HG02678 (cell line): ENCODE measurements at regions not wholly inside any gene's neighbourhood (a gene's known extent, or its start where the extent isn't known, plus 50 kb on each side); places are given as distances from the start of the nearest gene placed in this dataset.
"Not testable (repeated sequence)": the region's sequence is repeated elsewhere in the genome, so short reads cannot be mapped to it uniquely, and the experiment has no call there.

Source experiments
- ATAC-seq: cut with Tn5 transposase; IDR thresholded peaks from one replicate; pipeline ENCODE4 v1.9.1; 2021; ENCODE audit warnings: mild to moderate bottlenecking, moderate library complexity; ENCODE audit not compliant: unreplicated experiment

DNA sequence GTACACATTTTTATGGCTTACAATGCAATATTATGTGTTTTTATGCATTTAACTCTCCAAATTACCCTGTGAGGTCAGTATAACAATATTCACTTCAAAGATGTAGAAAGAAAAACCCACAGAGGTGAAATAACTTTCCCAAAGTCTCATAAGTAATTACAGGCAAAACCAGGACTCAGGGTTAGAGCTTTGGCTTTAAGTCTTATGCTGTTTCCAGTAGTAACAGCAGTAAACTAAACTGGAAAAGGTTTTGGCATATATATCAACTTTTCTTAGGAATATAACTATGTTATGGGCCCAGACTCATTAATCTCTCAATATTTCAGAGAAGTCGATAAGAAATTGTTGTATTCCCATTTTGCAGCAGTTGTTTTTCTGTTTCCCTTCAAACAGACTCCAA, 206.3 kb upstream of the KCNMB2 start:
- ATAC-seq: no peak

DNA sequence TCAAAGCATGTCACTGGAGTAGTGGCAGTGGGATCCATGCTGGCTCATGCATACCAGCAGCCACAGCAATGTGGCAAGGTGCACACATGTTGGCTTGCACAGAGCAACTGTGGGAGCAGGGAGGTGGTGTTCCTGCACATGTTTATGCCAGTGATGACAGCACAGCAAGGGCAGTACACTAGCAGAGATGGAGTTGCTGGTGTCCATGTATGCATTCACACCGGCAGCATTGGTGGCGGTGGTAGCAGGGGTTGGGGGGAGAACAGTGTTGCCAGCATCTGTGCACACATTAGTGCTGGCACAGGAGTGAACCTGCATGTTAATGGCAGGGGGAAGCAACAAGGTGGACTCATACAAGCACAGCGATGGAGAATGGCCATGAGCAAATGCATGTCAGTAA, 202.0 kb upstream of the KCNMB2 start:
- no peak for ATAC-seq

DNA sequence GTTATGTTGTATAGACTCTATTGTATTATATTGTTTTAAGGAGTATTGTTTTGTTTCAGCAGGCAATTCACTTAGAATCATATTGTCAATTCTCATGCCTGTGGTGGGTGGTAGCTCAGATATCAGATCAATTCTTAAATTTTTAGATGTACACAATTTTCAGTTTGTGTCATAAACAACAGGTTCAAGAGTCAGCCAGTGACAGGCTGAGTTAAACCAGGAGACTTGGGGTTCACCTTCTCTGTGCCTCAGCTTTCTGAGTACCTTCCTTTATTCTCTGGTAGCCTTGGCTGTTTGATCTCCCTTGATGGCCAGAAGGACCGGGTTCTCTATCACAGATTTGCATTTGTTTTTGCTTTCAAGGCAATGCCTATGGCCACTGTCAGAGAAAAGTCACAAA, 199.9 kb upstream of the KCNMB2 start:
- ATAC-seq: no peak

DNA sequence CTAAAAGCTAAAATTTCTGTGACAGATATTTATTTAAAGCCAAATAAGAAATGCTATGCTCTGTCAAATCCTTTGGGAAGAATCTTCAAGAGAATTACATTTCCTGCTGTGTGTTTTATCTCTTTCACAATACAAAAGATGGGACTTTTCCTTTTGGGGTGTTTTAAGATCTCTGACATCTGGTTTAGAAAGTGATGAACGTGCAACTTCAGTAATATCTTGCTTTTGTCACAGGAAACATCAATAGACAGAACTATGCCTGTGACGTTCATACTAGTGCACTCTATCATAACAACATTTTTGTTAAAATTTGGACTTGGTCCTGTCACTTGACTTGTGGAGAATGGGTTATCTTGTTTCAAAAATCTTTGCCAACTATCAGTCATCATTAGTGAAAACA, 195.7 kb upstream of the KCNMB2 start:
- no peak for ATAC-seq

DNA sequence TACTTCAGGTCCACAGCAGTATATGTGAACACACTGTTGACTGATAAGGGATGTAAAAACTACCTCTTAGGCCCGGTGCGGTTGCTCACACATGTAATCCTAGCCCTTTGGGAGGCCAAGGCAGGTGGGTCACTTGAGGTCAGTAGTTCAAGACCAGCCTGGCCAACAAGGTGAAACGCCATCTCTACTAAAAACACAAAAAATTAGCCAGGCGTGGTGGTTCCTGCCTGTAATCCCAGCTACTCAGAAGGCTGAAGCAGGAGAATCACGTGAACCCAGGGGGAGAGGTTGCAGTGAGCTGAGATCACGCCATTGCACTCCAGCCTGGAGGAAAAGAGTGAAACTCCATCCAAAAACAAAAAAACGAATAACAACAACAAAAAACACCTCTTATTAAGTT, 194.6 kb upstream of the KCNMB2 start:
- ATAC-seq: no peak

DNA sequence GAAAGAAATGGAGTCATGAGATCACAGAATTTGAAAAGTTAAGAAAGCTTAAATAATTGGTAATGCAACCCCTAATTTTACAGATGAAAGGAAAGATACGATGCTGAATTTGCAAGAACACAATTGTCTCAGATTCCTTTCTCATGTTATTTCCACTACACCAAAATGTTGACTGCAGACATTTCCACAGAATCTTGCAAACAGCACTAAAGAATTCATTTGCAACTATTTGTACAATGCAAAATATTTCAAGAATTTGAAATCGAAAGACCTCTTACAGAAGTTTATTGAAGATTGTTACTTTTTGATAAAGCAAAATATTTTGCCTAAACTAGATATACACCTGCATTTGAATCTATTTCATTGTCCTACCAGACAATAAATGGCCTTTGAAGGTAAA, 194.1 kb upstream of the KCNMB2 start:
- no peak for ATAC-seq

DNA sequence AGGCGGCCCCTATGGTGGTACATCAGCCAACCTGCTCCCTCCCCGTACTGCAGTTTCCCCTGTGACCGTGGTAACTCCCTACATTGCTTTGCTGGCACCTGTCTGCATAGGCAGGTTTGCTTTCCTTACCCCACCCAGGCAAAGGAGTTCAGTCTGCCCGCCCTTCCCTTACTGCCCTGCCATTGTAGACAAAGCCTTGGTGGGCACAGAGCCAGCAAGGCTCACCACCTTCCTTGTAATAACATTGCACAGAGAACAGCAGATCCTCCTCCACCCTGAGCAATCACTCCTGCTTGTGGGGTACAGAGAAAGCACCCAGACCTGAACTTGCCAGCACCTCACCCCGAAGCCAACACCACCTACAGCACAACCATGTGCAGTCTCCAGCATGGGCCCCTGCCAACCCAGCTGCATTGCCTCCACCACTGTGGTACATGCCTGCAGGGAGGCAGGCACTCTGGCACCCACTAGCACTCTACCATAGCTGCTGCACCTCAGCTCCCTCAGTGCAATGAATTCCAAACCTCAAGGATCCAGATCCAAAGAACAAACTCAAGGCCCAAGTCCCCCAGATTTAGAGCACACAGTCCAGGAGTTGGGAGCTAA, 192.7 kb upstream of the KCNMB2 start:
- ATAC-seq: no peak

DNA sequence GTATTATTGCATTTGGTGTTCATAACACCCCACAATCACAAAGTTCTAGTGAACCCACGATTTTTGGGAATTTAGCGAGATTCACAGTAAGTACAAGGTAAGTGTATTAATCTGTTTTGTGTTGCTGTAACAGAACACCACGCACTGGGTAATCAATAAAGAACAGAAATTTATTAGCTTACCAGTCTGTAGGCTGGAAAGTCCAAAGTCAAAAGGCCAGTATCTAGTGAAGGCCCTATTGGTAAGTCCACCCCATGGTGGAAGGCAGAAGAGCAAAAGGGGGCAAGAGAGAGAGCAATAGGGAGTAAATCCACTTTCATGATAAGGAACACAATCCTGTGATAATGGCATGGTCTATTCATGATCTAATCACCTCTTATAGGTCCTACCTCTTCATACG, 190.3 kb upstream of the KCNMB2 start:
- ATAC-seq: no peak

DNA sequence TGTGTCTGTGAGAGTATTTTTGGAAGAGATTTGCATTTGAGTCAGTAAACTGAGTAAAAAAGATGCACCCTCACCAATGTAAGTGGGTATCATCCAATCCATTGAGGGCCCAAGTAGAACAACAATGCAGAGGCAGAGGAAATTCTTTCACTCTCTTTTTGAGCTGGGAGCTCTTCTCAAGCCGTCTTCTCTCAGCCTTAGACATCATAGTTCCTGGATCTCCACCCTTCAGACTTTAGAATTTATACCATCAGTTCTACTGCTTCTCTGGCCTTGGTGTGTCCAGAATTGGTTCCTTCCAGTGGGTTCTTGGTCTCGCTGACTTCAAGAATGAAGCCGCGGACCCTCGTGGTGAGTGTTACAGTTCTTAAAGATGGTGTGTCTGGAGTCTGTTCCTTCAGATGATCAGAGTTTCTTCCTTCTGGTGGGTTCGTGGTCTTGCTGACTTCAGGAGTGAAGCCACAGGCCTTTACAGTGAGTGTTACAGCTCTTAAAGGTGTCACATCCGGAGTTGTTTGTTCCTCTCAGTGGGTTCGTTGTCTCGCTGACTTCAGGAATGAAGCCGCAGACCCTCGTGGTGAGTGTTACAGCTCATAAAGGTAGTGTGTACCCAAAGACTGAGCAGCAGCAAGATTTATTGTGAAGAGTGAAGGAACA, 187.5 kb upstream of the KCNMB2 start:
- ATAC-seq: not testable (repeated sequence)

DNA sequence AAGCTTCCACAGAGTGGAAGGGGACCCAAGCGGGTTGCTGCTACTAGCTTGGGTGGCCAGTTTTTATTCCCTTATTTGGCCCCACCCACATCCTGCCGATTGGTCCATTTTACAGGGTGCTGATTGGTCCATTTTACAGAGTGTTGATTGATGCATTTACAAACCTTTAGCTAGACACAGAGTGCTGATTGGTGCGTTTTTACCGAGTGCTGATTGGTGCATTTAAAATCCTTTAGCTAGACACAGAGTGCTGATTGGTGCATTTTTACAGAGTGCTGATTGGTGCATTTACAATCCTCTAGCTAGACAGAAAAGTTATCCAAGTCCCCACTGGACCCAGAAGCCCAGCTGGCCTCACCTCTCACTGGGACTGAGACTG, 187.0 kb upstream of the KCNMB2 start:
- ATAC-seq: not testable (repeated sequence)

DNA sequence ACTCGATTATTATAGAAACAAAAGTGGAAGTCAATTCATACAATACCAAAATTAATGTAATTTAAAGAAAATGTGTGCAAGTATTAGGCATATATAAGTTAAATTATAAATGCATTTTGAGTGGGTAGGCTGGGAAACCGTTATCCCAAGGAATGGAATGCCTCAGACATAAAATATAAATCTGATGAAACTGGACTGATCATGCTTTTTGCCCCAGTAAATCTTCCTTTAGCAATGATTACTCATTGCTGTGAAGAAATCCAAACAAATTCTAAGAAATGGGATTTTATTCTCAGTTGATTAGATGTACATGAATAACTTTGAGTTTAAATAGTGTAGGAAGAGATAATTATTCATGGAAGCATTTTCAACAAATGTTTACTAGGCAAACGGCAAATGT, 185.5 kb upstream of the KCNMB2 start:
- no peak for ATAC-seq

DNA sequence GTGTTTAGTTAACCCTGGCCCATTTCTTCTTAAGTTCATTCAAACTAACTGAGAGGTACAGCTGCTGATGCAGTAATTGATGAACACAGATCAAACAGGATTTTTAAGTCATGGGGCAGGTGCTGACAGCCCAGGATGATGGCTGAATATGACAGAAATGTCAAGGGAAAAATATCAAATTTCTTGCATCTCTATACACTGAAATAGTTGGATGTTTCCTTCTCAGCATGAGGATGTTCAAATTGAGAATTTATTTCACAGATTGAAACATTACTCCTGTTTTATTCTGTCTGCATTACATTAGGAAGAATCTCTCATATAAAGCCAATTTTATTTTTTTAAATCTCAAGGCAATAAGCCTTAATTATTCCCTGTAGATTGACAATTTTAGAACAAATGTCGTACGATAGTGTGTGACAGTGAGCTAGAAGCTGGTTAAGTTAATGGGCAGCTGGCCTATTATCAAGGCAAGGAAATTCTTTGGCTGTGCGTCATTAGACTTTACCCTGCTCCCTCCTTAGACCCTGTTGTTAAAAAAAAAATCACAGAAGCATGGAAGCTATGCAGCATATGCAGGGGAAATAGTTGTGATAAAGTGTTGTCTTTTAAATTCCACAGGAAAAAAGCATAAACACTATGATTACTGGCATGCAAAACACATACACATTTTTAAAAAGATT, 183.8 kb upstream of the KCNMB2 start:
- ATAC-seq: no peak

DNA sequence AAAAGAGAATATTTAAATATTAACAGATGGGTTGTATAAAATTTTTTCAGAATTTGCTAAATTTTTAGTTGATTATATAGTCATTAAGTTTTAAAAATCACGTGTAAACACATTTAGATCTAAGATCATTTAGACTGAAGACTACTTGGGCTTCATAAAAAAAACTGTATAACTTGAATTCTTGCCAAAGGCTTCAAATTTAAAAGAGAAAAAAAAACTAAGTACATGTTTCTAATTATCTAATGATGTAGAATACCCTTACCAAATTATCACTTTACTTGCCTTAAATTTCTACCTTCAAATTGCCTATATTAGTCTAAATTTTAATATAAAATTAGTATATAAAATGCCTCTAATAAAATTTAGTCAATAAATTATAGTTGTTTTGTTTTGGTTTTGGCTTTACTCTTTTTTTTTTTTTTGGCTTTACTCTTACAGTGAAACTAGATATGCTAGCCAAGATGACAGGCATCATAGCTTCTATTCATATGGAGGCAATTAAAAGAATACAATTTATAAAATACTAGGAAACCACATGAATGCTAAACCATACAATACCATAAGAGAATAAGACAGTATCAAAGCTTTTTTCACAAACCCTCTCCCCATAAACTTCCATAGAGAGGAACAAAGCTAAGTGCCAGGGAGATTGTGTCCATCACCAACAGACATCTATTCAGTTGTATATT, 183.1 kb upstream of the KCNMB2 start:
- no peak for ATAC-seq

DNA sequence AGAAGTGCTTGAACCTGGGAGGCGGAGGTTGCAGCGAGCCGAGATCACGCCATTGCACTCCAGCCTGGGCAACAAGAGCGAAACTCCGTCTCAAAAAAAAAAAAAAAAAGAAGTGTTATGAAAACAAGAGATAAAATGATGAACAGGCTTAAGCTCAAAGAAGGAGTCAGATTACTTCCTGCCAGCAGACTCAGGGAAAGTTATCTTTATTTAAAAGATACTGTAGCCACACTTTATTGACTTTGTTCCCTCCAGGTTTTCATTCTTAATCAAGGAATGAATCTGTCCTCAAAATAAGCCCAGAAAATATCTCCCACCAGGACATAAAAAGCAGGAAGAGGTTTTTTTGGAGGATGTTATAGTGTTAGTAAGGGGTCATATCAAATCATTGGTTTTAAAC, 176.5 kb upstream of the KCNMB2 start:
- no peak for ATAC-seq

DNA sequence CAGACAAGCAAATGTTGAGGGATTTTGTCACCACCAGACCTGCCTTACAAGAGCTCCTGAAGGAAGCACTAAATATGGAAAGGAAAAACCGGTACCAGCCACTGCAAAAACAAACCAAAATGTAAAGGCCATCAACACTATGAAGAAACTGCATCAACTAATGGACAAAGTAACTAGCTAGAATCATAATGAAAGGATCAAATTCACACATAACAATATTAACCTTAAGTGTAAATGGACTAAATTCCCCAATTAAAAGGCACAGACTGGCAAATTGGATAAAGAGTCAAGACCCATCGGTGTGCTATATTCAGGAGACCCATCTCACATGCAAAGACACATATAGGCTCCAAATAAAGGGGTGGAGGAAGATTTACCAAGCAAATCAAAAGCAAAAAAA, 173.2 kb upstream of the KCNMB2 start:
- ATAC-seq: not testable (repeated sequence)

DNA sequence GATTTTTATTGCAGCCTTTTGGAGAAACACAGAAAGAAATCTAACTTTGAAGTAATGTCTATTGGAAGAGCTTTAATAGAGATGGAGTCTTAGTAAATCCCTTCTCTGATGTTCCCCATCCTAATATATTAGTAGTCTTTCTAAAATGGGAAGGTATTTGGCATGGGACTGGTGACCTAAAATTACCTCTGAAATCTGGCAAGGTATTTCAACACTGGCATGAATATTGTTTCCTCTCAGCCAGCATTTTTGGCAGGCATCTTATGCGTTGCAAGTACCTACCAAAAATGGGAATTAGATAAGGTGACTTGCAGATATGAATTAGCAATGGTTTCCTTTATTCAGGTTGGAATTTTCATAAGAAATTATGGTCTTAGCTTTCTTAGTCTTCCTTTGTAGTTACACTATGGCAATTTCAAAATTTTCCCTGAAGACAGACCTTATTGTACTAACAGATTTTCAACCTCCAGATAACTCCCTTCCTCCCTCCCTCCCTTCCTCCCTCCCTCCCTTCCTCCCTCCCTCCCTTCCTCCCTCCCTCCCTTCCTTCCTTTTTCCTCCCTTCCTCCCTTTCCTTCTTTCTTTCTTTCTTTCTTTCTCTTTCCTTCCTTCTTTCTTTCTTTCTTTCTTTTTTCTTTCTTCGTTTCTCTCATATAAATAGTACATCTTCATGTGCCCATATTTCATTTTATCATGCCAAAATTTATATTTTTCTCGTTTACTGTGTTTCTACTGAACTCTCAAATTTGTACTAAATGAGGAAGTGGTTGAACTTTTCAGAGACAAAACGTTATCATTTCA, 168.2 kb upstream of the KCNMB2 start:
- ATAC-seq: no peak

DNA sequence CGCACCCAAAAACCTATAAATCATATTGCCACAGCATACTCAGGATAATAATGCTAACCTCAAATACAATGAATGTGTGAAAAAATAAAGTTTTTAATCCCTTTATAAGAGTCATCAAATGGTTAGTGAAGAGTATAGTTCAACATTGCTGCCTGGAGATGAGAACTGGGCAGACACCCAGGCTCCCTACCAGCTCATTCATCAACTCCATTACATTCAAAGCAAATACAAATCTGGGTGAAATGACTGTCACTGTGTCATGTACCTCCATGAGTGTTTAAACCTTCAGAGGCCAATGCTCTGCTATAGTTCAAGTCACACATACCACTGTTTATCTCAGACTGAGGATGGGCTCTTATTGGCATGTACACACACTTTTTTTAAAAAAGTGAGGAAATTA, 167.2 kb upstream of the KCNMB2 start:
- no peak for ATAC-seq

DNA sequence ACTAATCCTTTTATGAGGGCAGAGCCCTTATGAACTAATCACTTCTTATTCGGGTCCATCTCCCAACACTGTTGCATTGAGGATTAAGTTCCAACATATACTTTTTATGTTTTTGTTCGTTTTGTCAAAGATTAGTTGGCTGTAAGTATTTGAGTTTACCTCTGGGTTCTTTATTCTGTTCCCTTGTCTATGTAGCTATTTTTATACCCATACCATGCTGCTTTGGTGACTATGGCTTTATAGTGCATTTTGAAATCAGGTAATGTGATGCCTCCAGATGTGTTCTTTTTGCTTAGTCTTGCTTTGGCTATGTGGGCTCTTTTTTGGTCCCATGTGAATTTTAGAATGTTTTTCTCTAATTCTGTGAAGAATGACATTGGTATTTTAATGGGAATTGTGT, 166.4 kb upstream of the KCNMB2 start:
- no peak for ATAC-seq

DNA sequence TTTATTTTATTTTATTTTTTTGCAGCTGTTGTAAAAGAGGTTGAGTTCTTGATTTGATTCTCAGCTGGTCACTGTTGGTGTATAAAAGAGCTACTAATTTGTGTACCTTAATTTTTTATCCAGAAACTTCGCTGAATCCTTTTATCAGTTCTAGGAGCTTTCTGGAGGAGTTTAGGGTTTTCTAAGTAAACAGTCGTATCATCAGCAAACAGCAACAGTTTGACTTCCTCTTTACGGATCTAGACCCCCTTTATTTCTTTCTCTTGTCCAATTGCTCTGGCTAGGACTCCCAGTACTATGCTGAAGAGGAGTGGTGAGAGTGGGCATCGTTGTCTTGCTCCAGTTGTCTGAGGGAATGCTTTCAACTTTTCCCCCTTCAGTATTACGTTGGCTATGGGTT, 165.8 kb upstream of the KCNMB2 start:
- no peak for ATAC-seq

DNA sequence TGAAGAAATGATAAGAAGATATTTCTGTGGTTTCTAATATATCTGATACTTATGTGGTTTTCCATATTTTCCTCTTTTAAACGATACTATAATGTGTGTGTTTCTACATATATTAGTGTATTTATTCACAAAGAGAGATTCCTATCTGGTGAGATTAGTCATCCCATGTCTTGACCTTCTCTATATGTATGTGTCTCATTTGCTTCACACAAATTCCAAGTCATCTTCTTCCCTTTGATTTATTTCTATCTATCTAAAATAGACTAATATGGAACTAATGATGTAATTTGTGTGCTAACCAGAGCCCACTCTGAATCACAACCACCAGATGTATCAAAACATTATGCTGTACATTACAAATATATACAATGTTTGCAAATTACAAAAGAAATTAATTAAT, 154.7 kb upstream of the KCNMB2 start:
- no peak for ATAC-seq

DNA sequence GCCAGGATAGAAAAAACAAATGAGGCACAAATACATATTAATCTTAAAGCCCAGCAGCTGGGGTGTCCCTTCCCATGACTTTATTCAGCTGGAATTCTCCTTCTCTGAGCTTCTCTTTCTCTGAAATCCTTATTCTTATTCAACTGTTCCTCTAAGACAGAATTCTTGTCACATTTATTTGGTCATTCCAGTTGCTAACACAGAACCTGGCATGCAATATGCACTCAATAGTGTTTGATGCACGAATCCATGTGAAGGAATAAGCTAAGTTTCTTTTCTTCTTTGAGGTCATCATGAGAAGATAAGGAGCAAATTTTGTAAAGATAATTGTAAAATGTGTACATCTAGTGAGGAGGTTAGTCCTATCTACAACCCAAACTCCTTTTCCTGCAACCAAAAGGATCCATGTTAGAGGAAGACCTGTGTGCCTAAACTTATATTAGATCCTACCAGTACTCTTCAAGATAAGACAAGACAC, 154.2 kb upstream of the KCNMB2 start:
- ATAC-seq: no peak
